ENCODE measurements at regions not wholly inside any gene's neighbourhood (a gene's known extent, or its start where the extent isn't known, plus 50 kb on each side); places are given as distances from the start of the nearest gene placed in this dataset.

DNA sequence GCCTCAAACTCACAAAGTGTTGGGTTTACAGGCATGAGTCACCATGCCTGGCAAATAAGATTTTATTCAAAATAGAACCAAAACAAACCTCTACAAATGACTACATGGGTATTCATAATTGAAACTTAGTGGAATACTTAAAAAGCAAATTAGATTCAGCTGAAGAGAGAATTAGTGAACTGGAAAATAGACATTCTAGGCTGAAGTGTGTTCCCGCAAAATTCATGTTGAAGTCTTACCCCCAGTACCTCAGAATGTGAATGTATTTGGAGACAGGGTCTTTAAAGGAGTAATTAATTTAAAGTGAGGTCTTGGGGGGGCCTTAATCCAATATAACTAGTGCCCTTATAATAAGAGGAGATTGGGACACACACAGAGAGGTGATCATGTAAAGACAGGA lies 88.5 kb upstream of the OTOS start:
- Mint-ChIP-seq H3K4me1 (ENCODE audit: low read depth, unreplicated experiment) (peaks cover 6% of the 10 kb centered on the region), H3K9me3 (ENCODE audit: unreplicated experiment) (peaks cover 29% of the 10 kb centered on the region), H3K36me3 (ENCODE audit: low read depth, unreplicated experiment) (peaks cover 8% of the 10 kb centered on the region), H3K4me3 (ENCODE audit: unreplicated experiment) (no peak overlapping the region), H3K27me3 (ENCODE audit: low read depth, unreplicated experiment) (peaks cover 29% of the 10 kb centered on the region), H3K27ac (ENCODE audit: unreplicated experiment) (no peak overlapping the region)
- FAIRE-seq, result no peak
- H3K36me3 ChIP-seq (ENCODE audit: insufficient read depth, low read length), result no peaks in the 10 kb centered on the region
- H4K20me1 ChIP-seq (ENCODE audit: insufficient read depth, low read length), result no peaks in the 10 kb centered on the region
- peaks cover 5% of the 10 kb centered on the region for H3K9me3 ChIP-seq (ENCODE audit: insufficient read depth, low read depth, low read length)
- no peak for DNase-seq (ENCODE audit: low read depth)
- no peak overlapping the region for H3K4me2 ChIP-seq (ENCODE audit: low read length)
- no peaks in the 10 kb centered on the region for H3K79me2 ChIP-seq (ENCODE audit: insufficient read depth, low read length)
- no peak overlapping the region for H3K4me3 ChIP-seq (ENCODE audit: insufficient read depth, low read depth, low read length)
- H2AFZ ChIP-seq (ENCODE audit: low read depth, low read length), result no peak overlapping the region
- H3K27me3 ChIP-seq (ENCODE audit: insufficient read depth, low read length), result no peaks in the 10 kb centered on the region
- peaks cover 13% of the 10 kb centered on the region for H3K4me1 ChIP-seq (ENCODE audit: insufficient read depth, low read length)
- TF ChIP-seq, protein P1, sequence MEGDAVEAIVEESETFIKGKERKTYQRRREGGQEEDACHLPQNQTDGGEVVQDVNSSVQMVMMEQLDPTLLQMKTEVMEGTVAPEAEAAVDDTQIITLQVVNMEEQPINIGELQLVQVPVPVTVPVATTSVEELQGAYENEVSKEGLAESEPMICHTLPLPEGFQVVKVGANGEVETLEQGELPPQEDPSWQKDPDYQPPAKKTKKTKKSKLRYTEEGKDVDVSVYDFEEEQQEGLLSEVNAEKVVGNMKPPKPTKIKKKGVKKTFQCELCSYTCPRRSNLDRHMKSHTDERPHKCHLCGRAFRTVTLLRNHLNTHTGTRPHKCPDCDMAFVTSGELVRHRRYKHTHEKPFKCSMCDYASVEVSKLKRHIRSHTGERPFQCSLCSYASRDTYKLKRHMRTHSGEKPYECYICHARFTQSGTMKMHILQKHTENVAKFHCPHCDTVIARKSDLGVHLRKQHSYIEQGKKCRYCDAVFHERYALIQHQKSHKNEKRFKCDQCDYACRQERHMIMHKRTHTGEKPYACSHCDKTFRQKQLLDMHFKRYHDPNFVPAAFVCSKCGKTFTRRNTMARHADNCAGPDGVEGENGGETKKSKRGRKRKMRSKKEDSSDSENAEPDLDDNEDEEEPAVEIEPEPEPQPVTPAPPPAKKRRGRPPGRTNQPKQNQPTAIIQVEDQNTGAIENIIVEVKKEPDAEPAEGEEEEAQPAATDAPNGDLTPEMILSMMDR (IDR thresholded peaks at IDR 0.05; ENCODE audit: insufficient read depth, low read depth, low read length), result no peak
- no peak for TF ChIP-seq EZH2 (IDR thresholded peaks at IDR 0.05; ENCODE audit: insufficient read depth, low read length)
- H3K9ac ChIP-seq (ENCODE audit: low read length), result no peak overlapping the region
- no peak overlapping the region for H3K27ac ChIP-seq (ENCODE audit: low read depth, low read length)

DNA sequence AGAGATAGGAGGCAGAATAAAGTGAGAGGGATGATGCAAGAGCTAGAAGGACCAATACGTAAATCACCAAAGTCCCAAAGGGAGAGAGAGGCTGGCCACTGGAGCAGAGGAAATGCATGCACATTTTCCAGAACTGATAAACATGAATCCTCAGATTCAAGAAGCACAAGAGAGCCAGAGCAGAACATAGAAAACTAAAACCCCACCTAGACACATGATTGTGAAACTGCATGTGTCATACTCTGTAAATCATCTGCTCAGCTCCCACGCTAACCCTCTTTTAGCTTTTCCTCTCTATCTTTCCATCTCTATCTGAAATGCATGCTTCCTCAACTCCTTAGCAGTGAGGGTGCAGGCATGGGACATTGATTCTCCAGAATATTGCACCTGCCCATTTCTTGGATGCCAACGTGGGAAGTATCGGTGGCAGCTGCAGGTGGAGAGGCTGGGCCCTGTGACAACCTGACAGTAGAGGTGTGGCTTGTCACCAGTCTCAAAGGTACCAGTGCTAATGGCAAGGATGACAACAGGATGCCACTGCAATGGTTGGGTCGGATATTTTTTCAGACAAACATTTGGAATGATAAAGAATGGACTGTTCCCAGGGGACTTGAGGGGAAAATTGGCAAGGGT lies 89.3 kb upstream of the OTOS start:
- no peak overlapping the region for H3K27ac ChIP-seq (ENCODE audit: low read depth, low read length)
- no peak overlapping the region for H3K4me2 ChIP-seq (ENCODE audit: low read length)
- H3K27me3 Mint-ChIP-seq (ENCODE audit: low read depth, unreplicated experiment), result peaks cover 22% of the 10 kb centered on the region
- H3K36me3 ChIP-seq (ENCODE audit: insufficient read depth, low read length), result no peaks in the 10 kb centered on the region
- no peaks in the 10 kb centered on the region for H3K27me3 ChIP-seq (ENCODE audit: insufficient read depth, low read length)
- no peak for TF ChIP-seq EZH2 (IDR thresholded peaks at IDR 0.05; ENCODE audit: insufficient read depth, low read length)
- TF ChIP-seq, protein P1 (IDR thresholded peaks at IDR 0.05; ENCODE audit: insufficient read depth, low read depth, low read length), result no peak
- FAIRE-seq (no peak), DNase-seq (ENCODE audit: low read depth) (no peak)
- H3K27ac Mint-ChIP-seq (ENCODE audit: unreplicated experiment), result no peak overlapping the region
- no peak overlapping the region for H3K9ac ChIP-seq (ENCODE audit: low read length)
- no peaks in the 10 kb centered on the region for H4K20me1 ChIP-seq (ENCODE audit: insufficient read depth, low read length)
- H3K9me3 Mint-ChIP-seq (ENCODE audit: unreplicated experiment), result peaks cover 24% of the 10 kb centered on the region
- peaks cover 5% of the 10 kb centered on the region for H3K9me3 ChIP-seq (ENCODE audit: insufficient read depth, low read depth, low read length)
- no peaks in the 10 kb centered on the region for H3K79me2 ChIP-seq (ENCODE audit: insufficient read depth, low read length)
- peaks cover 8% of the 10 kb centered on the region for H3K36me3 Mint-ChIP-seq (ENCODE audit: low read depth, unreplicated experiment)
- H2AFZ ChIP-seq (ENCODE audit: low read depth, low read length), result no peak overlapping the region
- no peak overlapping the region for H3K4me3 ChIP-seq (ENCODE audit: insufficient read depth, low read depth, low read length)
- H3K4me3 Mint-ChIP-seq (ENCODE audit: unreplicated experiment), result no peak overlapping the region
- peaks cover 4% of the 10 kb centered on the region for H3K4me1 Mint-ChIP-seq (ENCODE audit: low read depth, unreplicated experiment)
- H3K4me1 ChIP-seq (ENCODE audit: insufficient read depth, low read length), result peaks cover 7% of the 10 kb centered on the region

DNA sequence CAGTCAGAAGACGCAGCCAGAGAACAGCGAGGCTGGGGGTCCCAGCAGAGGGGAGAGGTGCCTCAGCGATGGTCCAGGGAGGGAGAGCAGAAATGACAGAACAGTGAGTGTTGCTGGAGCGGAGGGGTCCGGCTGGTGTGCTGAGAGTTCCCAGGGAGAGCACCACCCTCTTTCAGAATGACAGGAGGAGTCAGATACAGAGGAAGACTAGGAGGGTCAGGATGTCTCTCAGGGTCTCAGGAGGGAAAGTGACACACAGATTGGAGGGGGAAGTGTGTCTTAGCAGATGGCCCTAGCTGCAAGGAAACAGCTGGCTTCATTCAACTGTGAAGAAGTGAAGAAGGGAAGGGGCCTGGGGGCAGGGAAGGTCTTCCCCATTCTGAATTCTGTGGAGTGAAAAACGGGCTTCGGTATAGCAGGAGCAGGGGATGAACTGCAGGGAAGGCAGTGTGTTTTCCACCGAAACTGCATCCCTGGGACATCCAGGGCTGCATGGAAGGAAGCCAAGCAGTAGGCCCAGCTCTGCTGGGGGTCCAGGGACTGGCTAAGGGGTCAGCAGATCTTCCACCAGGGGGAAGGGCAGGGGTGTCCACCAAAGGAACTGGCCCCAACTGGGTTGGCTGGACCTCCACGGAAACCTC lies 90.0 kb upstream of the OTOS start:
- Histone ChIP-seq H3K9ac (ENCODE audit: low read length) (no peak overlapping the region), H3K4me3 (ENCODE audit: insufficient read depth, low read depth, low read length) (no peak overlapping the region), H3K4me1 (ENCODE audit: insufficient read depth, low read length) (peaks cover 2% of the 10 kb centered on the region), H4K20me1 (ENCODE audit: insufficient read depth, low read length) (no peaks in the 10 kb centered on the region), H3K27me3 (ENCODE audit: insufficient read depth, low read length) (no peaks in the 10 kb centered on the region), H3K36me3 (ENCODE audit: insufficient read depth, low read length) (no peaks in the 10 kb centered on the region), H3K9me3 (ENCODE audit: insufficient read depth, low read depth, low read length) (peaks cover 5% of the 10 kb centered on the region), H3K4me2 (ENCODE audit: low read length) (no peak overlapping the region), H2AFZ (ENCODE audit: low read depth, low read length) (no peak overlapping the region), H3K27ac (ENCODE audit: low read depth, low read length) (no peak overlapping the region), H3K79me2 (ENCODE audit: insufficient read depth, low read length) (no peaks in the 10 kb centered on the region)
- H3K36me3 Mint-ChIP-seq (ENCODE audit: low read depth, unreplicated experiment), result peaks cover 8% of the 10 kb centered on the region
- DNase-seq (ENCODE audit: low read depth) (no peak), FAIRE-seq (no peak)
- no peak overlapping the region for H3K27ac Mint-ChIP-seq (ENCODE audit: unreplicated experiment)
- H3K27me3 Mint-ChIP-seq (ENCODE audit: low read depth, unreplicated experiment), result peaks cover 20% of the 10 kb centered on the region
- no peak overlapping the region for H3K4me3 Mint-ChIP-seq (ENCODE audit: unreplicated experiment)
- TF ChIP-seq, protein P1 (IDR thresholded peaks at IDR 0.05; ENCODE audit: insufficient read depth, low read depth, low read length), result no peak
- TF ChIP-seq EZH2 (IDR thresholded peaks at IDR 0.05; ENCODE audit: insufficient read depth, low read length), result no peak
- peaks cover 5% of the 10 kb centered on the region for H3K4me1 Mint-ChIP-seq (ENCODE audit: low read depth, unreplicated experiment)
- H3K9me3 Mint-ChIP-seq (ENCODE audit: unreplicated experiment), result peaks cover 24% of the 10 kb centered on the region

Measured in astrocyte (in vitro differentiated cells and primary cell).